WTC11 (cell line): ENCODE measurements at regions not wholly inside any gene's neighbourhood (a gene's known extent, or its start where the extent isn't known, plus 50 kb on each side); places are given as distances from the start of the nearest gene placed in this dataset.

Source experiments
- AFF4 ChIP-seq: sonication (generic); formaldehyde crosslinking; IDR thresholded peaks from 2 replicates; pipeline ENCODE4 v1.8.1; 2023; ENCODE audit warnings: mild to moderate bottlenecking, missing genetic modification reagents, borderline replicate concordance
- CDX4 ChIP-seq: fragments of 250-450 bp; sonication (Bioruptor Pico); IDR thresholded peaks from 2 replicates; pipeline ENCODE4 v1.9.0; 2021; ENCODE audit warnings: moderate library complexity, mild to moderate bottlenecking, inconsistent platforms, borderline replicate concordance
- ETV6 ChIP-seq: sonication (generic); formaldehyde crosslinking; IDR thresholded peaks from 2 replicates; pipeline ENCODE4 v1.8.1; 2022; ENCODE audit warnings: mild to moderate bottlenecking, missing genetic modification reagents
- JUN ChIP-seq: sonication (generic); formaldehyde crosslinking; IDR thresholded peaks from 2 replicates; pipeline ENCODE4 v1.8.0; 2023; ENCODE audit warnings: mild to moderate bottlenecking, missing genetic modification reagents
- MAX ChIP-seq: sonication (generic); formaldehyde crosslinking; IDR thresholded peaks from 2 replicates; pipeline ENCODE4 v1.8.0; 2022; ENCODE audit warnings: mild to moderate bottlenecking, missing genetic modification reagents
- ZBTB21 ChIP-seq: sonication (generic); formaldehyde crosslinking; IDR thresholded peaks from 2 replicates; pipeline ENCODE4 v1.8.1; 2023; ENCODE audit warnings: mild to moderate bottlenecking, missing genetic modification reagents, borderline replicate concordance
- TF ChIP-seq, protein P1 (sequence below): fragments of 200-600 bp; IDR thresholded peaks from 2 replicates; pipeline ENCODE4 v1.8.0; 2022; ENCODE audit warnings: antibody characterized with exemption
- TF ChIP-seq, protein P2 (sequence below): sonication (generic); formaldehyde crosslinking; IDR thresholded peaks from 2 replicates; pipeline ENCODE4 v1.8.1; 2022; ENCODE audit warnings: missing genetic modification reagents, borderline replicate concordance

GRCh38 chr11:94702481-94702880 is 65.7 kb upstream of the AMOTL1 start:
- TF ChIP-seq, protein P1, sequence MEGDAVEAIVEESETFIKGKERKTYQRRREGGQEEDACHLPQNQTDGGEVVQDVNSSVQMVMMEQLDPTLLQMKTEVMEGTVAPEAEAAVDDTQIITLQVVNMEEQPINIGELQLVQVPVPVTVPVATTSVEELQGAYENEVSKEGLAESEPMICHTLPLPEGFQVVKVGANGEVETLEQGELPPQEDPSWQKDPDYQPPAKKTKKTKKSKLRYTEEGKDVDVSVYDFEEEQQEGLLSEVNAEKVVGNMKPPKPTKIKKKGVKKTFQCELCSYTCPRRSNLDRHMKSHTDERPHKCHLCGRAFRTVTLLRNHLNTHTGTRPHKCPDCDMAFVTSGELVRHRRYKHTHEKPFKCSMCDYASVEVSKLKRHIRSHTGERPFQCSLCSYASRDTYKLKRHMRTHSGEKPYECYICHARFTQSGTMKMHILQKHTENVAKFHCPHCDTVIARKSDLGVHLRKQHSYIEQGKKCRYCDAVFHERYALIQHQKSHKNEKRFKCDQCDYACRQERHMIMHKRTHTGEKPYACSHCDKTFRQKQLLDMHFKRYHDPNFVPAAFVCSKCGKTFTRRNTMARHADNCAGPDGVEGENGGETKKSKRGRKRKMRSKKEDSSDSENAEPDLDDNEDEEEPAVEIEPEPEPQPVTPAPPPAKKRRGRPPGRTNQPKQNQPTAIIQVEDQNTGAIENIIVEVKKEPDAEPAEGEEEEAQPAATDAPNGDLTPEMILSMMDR: no peak
- TF ChIP-seq CDX4 (CRISPR knock-in tag) (no peak), ZBTB21 (CRISPR knock-in tag) (no peak), JUN (no peak), AFF4 (no peak), ETV6 (CRISPR knock-in tag) (no peak), MAX (CRISPR knock-in tag) (no peak)
- TF ChIP-seq, protein P2, sequence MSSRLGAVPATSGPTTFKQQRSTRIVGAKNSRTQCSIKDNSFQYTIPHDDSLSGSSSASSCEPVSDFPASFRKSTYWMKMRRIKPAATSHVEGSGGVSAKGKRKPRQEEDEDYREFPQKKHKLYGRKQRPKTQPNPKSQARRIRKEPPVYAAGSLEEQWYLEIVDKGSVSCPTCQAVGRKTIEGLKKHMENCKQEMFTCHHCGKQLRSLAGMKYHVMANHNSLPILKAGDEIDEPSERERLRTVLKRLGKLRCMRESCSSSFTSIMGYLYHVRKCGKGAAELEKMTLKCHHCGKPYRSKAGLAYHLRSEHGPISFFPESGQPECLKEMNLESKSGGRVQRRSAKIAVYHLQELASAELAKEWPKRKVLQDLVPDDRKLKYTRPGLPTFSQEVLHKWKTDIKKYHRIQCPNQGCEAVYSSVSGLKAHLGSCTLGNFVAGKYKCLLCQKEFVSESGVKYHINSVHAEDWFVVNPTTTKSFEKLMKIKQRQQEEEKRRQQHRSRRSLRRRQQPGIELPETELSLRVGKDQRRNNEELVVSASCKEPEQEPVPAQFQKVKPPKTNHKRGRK (CRISPR knock-in tag): no peak
